ENCODE measurements at regions not wholly inside any gene's neighbourhood (a gene's known extent, or its start where the extent isn't known, plus 50 kb on each side); places are given as distances from the start of the nearest gene placed in this dataset.
"Not testable (repeated sequence)": the region's sequence is repeated elsewhere in the genome, so short reads cannot be mapped to it uniquely, and the experiment has no call there.

DNA sequence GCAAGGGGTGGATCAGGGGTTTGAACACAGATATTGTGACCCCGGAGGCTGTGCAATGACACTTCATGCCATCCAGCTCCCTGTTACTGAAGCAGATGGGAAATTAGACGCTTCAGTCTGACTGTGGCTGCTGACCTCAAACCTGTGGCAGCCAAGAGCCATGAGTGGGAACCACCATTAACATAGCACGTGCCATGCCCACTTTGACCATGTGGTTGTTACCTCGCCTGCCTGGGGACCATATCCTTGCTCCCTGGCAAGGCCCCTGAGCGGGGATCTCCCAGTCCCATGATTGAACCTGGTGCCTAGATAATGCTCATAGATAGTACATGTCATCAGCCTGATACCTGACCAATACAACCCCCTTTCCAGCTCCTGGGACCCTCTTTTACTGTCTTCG lies 68.9 kb downstream of the CYP26B1 start:
- TF ChIP-seq, protein P1, sequence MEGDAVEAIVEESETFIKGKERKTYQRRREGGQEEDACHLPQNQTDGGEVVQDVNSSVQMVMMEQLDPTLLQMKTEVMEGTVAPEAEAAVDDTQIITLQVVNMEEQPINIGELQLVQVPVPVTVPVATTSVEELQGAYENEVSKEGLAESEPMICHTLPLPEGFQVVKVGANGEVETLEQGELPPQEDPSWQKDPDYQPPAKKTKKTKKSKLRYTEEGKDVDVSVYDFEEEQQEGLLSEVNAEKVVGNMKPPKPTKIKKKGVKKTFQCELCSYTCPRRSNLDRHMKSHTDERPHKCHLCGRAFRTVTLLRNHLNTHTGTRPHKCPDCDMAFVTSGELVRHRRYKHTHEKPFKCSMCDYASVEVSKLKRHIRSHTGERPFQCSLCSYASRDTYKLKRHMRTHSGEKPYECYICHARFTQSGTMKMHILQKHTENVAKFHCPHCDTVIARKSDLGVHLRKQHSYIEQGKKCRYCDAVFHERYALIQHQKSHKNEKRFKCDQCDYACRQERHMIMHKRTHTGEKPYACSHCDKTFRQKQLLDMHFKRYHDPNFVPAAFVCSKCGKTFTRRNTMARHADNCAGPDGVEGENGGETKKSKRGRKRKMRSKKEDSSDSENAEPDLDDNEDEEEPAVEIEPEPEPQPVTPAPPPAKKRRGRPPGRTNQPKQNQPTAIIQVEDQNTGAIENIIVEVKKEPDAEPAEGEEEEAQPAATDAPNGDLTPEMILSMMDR (IDR thresholded peaks at IDR 0.05), result no peak
- DNase-seq (ENCODE audit: low spot score) (no peak), ATAC-seq (ENCODE audit: low FRiP score) (no peak)

DNA sequence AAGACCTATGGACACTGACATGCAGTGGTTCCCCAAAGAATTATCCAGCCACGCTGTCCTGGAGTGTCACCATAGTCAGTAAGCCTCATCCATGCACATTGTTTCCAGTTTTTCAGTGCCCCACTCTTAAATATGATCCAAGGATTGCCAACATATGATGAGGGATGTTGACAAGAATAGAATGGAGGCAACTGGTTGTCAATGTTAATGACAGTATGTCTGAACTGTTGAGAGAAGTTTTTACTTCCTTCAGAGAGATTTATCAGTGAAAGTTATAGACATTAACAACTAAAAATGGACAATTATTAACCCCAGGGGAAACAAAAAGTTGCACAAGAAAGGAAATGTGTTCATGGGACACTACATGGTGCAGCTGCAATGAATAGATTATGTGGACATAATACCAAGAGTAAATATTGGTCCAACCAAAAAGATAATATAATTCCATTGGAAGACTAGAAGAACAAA lies 69.9 kb downstream of the CYP26B1 start:
- DNase-seq (ENCODE audit: low spot score) (no peak), ATAC-seq (ENCODE audit: low FRiP score) (no peak)
- TF ChIP-seq, protein P1 (IDR thresholded peaks at IDR 0.05), result no peak

DNA sequence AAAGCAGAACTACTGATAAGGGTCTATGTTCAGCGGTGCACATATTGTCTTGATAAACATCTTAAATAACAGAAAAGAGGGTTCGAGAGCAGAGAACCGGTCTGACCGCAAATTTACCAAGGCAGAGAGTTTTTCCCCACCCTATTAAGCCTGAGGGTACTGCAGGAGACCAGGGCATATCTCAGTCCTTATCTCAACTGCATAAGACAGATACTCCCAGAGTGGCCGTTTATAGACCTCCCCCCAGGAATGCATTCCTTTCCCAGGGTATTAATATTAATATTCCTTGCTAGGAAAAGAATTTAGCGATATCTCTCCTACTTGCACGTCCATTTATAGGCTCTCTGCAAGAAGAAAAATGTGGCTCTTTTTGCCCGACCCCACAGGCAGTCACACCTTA lies 74.3 kb downstream of the CYP26B1 start:
- ATAC-seq (ENCODE audit: low FRiP score); DNase-seq (ENCODE audit: low spot score): not testable (repeated sequence)

DNA sequence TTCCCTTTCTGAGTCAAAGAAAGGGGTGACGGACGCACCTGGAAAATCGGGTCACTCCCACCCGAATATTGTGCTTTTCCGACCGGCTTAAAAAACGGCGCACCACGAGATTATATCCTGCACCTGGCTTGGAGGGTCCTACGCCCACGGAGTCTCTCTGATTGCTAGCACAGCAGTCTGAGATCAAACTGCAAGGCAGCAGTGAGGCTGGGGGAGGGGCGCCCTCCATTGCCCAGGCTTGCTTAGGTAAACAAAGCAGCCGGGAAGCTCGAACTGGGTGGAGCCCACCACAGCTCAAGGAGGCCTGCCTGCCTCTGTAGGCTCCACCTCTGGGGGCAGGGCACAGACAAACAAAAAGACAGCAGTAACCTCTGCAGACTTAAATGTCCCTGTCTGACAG lies 83.5 kb downstream of the CYP26B1 start:
- DNase-seq (ENCODE audit: low spot score), result not testable (repeated sequence)

DNA sequence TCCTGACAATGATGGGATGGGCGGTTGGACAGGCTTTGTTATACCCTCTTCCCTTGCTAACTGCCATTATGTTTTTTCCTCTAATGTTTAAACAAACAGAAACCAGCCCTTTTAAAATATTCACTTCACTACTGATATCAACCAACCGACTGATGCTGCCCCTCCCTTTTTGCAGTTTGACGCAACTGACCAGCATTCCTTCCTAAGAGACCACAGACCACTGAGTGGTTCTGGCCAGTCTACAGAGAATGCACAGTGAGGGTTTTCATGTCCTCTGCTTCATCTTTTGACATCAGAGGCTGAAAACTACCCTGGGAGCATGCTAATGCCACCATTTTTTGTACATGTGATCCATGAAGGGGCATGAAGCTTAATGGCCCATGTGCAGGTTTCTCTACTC lies 85.3 kb downstream of the CYP26B1 start:
- no peak for ATAC-seq (ENCODE audit: low FRiP score)
- DNase-seq (ENCODE audit: low spot score), result no peak
- TF ChIP-seq, protein P1 (IDR thresholded peaks at IDR 0.05), result no peak

More for the DNA sequence above, 83.5 kb downstream of the CYP26B1 start:
- ATAC-seq (ENCODE audit: low FRiP score), result not testable (repeated sequence)

DNA sequence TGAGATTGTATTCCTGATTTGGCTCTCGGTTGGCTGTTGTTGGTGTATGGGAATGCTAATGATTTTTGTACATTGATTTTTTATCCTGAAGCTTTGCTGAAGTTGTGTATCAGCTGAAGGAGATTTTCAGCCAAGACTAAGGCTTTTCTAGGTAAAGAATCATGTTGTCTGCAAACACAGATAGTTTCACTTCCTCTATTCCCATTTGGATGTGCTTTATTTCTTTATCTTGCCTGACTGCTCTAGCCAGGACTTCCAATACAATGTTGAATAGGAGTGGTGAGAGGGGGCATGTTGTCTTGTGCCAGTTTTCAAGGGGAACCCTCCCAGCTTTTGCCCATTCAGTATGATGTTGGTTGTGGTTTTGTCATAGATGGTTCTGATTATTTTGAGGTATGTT lies 90.4 kb downstream of the CYP26B1 start:
- TF ChIP-seq, protein P1 (IDR thresholded peaks at IDR 0.05), result no peak
- DNase-seq (ENCODE audit: low spot score) (no peak), ATAC-seq (ENCODE audit: low FRiP score) (no peak)

DNA sequence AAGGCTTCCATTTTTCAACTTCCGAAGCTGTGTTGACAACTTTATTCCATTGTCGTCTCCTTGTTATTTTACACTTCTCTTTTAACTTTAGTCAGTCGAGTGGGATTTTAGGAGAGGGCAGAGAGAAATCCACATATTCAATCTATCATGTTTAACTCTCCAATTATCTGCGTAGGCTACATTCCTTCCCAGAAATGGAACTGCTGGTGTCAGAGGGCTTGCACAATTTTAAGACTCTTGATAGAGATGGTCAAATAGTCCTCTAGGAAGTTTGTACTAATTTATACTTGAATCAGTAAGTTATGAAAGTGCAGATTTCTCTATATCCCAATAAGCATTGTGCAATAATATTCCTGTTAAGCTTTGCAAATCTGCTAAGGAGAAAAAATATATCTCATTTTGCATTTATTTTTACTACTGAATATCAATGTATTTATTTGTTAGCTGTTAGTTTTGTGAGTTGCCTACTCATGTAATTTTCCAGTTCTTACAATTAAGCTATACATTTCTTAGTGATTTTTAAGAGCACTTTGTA lies 95.6 kb downstream of the CYP26B1 start:
- TF ChIP-seq, protein P1 (IDR thresholded peaks at IDR 0.05), result no peak
- DNase-seq (ENCODE audit: low spot score), result no peak
- ATAC-seq (ENCODE audit: low FRiP score), result no peak

DNA sequence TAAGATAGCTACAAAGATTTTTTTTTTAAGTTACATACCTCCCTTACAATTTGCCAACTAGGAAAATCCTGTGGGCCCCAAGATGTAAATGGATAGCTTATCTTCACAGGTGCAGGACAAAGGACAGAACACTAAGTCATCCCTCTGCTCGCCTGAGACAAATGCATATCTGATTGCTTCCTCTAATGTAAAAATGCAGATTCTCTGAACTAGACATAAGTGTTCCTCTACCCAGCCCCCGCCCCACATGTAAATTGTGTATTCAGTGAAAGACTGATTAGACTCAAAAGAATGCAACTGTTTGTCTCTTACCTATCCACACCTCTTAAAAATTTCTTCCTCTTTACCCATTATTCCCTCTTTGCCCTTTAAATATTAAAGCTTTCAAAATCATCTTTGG lies 96.5 kb downstream of the CYP26B1 start:
- TF ChIP-seq, protein P1 (IDR thresholded peaks at IDR 0.05), result no peak
- ATAC-seq (ENCODE audit: low FRiP score) (no peak), DNase-seq (ENCODE audit: low spot score) (no peak)

Measured in omental fat pad (tissue), 3 donors.